HFF-Myc (cell line): ENCODE measurements at regions not wholly inside any gene's neighbourhood (a gene's known extent, or its start where the extent isn't known, plus 50 kb on each side); places are given as distances from the start of the nearest gene placed in this dataset.

ENCODE experiments used
- DNase-seq: peaks from one replicate; pipeline ENCODE4 v3.0.0-alpha.2; 2011; ENCODE audit warnings: low read depth; ENCODE audit errors: extremely low read depth
- H3K4me3 ChIP-seq: replicated peaks from 2 replicates; pipeline ENCODE4 v1.5.1; 2011; ENCODE audit warnings: low read depth, mild to moderate bottlenecking, control low read depth, low read length
- TF ChIP-seq, protein P1 (sequence below): IDR thresholded peaks from 2 replicates; pipeline ENCODE4 v1.5.1; 2012; ENCODE audit warnings: mild to moderate bottlenecking, low read depth, low read length, control low read depth; ENCODE audit errors: missing control alignments

DNA sequence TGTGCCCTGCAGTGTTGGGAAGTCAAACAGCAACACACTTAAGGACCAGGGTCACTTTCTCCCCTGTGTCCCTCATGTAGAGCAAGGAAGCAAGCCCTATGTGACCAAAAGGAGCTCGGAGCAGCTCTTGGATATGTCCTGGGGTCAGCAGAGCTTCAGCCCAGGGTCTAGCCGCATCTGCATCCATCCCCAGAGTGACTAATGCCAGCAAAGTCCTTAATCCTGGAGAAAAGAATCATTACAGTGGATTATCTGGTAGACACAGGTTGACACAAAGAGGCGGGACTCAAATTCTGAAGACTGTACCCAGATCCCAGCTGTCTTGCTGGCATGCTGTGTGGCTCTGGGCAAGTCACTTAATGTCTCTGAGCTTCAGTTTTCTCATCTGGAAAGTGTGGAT, 239.1 kb upstream of the PWP1 start:
- no peak for DNase-seq
- TF ChIP-seq, protein P1, sequence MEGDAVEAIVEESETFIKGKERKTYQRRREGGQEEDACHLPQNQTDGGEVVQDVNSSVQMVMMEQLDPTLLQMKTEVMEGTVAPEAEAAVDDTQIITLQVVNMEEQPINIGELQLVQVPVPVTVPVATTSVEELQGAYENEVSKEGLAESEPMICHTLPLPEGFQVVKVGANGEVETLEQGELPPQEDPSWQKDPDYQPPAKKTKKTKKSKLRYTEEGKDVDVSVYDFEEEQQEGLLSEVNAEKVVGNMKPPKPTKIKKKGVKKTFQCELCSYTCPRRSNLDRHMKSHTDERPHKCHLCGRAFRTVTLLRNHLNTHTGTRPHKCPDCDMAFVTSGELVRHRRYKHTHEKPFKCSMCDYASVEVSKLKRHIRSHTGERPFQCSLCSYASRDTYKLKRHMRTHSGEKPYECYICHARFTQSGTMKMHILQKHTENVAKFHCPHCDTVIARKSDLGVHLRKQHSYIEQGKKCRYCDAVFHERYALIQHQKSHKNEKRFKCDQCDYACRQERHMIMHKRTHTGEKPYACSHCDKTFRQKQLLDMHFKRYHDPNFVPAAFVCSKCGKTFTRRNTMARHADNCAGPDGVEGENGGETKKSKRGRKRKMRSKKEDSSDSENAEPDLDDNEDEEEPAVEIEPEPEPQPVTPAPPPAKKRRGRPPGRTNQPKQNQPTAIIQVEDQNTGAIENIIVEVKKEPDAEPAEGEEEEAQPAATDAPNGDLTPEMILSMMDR: no peak
- no peak overlapping the region for H3K4me3 ChIP-seq

GRCh38 chr12:107447336-107447735, 238.3 kb upstream of the PWP1 start:
- no peak for DNase-seq
- TF ChIP-seq, protein P1: no peak
- H3K4me3 ChIP-seq: no peak overlapping the region

GRCh38 chr12:107448198-107448597, 237.4 kb upstream of the PWP1 start:
- no peak overlapping the region for H3K4me3 ChIP-seq
- no peak for DNase-seq
- TF ChIP-seq, protein P1: peak; percentile 44

DNA sequence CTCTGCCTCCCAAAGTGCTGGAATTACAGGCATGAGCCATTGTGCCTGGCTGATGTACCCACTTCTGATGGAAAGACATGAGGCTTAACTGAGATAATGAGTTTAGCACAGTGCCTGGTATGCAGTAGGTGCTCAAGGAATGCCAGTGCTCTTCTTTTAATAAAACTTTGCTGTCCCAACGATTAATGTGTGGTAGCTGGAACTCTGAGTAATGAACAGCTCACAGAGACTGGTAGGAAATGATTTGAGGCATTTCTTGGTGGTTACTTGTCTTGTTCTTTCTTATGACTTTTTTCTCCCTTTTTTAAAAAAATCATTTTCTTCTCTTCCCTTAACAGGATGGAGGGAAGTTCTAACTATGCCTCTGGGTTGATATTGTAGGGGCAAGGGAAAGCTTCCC, 235.7 kb upstream of the PWP1 start:
- H3K4me3 ChIP-seq: no peak overlapping the region
- DNase-seq: no peak
- TF ChIP-seq, protein P1: no peak

- H3K4me3 ChIP-seq: no peak overlapping the region
- DNase-seq: no peak
- TF ChIP-seq, protein P1: no peak
Observed at GRCh38 chr12:107450541-107450940, 235.1 kb upstream of the PWP1 start.

DNA sequence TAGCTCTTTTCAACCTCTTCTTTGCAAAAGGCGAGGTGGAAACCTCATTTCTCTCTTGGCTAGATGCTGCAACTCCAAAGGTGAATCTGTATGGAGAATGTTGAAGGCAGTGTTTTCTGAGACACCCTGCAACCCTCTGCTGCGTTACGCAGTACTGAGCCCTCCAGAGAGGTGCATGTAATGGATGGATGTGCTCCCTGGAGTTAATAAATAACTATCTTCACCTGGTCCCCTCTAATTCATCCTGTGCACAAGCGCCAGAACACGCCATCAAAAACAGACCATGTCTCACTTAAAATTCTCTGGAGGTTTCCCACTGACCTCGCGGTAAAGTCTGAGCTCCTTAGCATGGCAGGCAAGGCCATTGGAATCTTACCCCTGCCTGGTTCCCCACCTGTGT, 234.4 kb upstream of the PWP1 start:
- no peak overlapping the region for H3K4me3 ChIP-seq
- DNase-seq: no peak
- TF ChIP-seq, protein P1: no peak

DNA sequence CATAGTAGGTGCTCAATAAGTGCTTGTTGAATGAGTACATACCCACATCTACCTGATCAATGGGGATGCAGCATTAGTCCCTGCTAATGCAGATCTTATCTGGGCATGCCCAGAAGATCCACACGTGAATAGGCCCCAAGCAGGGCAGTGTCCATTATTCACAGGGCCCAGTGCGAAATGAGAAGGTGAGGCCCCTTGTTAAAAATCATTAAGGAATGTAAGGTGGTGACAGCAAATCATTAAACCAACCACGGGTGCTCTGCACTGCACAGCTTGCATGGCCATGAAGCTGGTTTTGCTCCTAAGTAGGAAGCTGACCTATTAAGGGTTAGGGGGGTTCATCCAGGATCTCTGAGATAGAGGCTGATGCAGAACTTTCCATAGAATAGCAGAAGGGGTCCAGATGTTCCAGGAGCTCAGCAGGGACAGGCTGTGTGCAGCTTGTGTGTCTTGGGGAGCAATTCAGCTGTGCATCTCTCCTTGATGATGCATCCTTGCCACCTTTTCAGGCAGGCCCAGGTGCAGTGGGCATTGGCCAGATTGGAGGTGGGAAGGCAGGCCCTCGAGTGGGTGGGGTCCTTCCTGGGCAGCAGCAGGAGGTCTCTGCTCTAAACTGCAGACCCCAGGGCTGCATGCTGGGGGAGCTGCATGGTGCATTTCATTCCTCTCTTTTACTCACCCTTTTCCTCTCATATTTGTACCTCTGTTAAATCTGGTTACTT, 231.3 kb upstream of the PWP1 start:
- TF ChIP-seq, protein P1: no peak
- DNase-seq: no peak
- H3K4me3 ChIP-seq: no peak overlapping the region
